ENCODE measurements at regions not wholly inside any gene's neighbourhood (a gene's known extent, or its start where the extent isn't known, plus 50 kb on each side); places are given as distances from the start of the nearest gene placed in this dataset.

DNA sequence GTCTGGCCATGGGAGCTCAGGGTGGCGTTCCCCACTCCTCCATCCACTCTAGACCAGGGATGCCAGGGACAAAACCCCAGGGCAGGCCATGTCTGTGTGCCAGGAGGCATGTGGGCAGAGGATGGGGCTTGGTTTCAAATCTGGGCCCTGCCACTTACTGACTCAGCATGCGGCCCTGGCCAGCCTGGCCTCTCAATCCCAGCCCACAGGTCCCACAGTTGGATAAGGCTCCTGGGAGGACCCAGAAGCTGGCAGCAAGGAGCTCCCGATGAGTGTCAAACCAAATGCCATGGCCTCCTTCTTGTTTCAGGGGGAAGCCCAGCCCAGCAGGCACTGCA lies 1290.4 kb downstream of the BRD1 start:
- DNase-seq (ENCODE audit: insufficient read length, low spot score) = no peak
- FAIRE-seq = no peak

GRCh38 chr22:48536541-48537342 lies 1290.9 kb downstream of the BRD1 start:
- no peak for DNase-seq (ENCODE audit: insufficient read length, low spot score)
- no peak for FAIRE-seq

GRCh38 chr22:48535868-48536540 lies 1291.7 kb downstream of the BRD1 start:
- DNase-seq (ENCODE audit: insufficient read length, low spot score) (no peak), FAIRE-seq (no peak)

GRCh38 chr22:48534395-48534958 lies 1293.2 kb downstream of the BRD1 start:
- no peak for FAIRE-seq
- no peak for DNase-seq (ENCODE audit: insufficient read length, low spot score)

- FAIRE-seq (no peak), DNase-seq (ENCODE audit: insufficient read length, low spot score) (no peak)
These were observed 1294.7 kb downstream of the BRD1 start for GRCh38 chr22:48532986-48533385.

DNA sequence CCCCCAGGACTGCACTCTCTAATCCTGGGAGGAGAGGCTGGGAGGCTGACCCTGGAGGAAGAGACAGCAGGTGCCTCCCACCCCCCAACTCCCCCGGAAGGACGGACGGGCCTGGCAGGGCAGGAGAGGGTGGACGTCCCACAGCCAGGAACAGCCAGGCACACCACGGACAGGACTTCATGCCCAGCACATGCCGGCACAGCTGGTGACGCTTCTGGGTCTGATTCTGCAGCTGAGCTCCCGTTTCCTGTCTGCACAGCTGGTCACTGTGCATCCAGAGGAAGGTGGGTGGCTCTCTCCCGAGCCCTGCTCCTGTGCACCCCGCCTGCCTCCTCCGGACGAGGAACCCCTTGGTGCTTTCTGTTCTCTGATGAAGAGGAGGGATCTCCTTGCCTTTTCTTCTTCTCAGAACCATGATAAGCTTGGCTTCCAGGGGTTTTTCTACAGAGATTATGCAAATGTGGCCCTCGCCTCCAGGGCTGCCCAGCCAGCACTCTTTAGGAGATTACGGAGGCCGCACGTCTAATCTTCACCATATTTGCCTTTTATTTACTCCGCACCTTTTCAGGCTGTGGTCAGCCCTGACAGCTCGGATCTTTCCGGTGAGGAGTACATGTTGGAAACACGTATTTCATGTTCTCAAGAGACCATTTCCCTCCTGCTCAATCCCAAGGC lies 1295.8 kb downstream of the BRD1 start:
- FAIRE-seq = no peak
- DNase-seq (ENCODE audit: insufficient read length, low spot score) = no peak

DNA sequence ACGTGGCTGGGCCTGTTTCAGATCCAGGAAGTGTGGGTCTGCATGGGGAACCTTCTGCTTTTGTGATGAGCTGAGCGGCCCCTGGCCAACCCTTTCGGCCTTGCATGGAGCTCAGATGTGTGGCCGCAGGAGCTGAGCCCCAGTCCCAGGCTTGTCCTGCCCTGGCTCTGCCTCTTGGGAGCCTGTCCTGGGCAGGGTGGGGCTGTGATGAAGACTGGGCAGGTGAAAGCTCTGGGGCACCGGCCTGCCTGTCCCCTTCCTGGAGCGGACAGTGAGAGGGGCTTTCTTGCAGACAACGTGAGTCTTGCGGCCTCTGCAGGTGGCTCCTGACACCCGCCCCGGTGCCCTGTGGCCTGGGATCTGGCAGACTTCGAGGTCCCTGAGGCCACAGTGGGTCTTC lies 1296.6 kb downstream of the BRD1 start:
- no peak for FAIRE-seq

DNA sequence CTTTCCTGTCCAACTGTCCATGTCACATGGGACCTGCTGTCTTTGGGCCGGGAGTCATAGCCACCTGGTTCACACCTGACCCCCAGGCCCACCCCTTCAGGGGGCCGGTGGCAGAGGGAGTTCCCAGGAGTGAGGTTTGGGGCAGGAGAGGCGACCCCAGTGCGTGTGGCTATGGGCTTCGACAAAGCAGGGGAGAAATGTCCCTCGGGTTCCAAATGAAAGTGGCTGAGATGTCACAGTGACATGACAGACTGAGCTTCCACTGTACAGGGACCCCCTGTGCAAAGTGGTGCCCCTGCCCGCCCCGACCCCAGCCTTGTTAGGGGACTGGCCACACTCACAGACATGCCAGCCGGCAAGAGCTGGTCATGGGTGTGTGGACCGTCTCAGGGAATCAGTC lies 1297.0 kb downstream of the BRD1 start:
- DNase-seq (ENCODE audit: insufficient read length, low spot score) (no peak), FAIRE-seq (no peak)

More for the DNA sequence above, 1296.6 kb downstream of the BRD1 start:
- DNase-seq (ENCODE audit: insufficient read length, low spot score) = no peak

DNA sequence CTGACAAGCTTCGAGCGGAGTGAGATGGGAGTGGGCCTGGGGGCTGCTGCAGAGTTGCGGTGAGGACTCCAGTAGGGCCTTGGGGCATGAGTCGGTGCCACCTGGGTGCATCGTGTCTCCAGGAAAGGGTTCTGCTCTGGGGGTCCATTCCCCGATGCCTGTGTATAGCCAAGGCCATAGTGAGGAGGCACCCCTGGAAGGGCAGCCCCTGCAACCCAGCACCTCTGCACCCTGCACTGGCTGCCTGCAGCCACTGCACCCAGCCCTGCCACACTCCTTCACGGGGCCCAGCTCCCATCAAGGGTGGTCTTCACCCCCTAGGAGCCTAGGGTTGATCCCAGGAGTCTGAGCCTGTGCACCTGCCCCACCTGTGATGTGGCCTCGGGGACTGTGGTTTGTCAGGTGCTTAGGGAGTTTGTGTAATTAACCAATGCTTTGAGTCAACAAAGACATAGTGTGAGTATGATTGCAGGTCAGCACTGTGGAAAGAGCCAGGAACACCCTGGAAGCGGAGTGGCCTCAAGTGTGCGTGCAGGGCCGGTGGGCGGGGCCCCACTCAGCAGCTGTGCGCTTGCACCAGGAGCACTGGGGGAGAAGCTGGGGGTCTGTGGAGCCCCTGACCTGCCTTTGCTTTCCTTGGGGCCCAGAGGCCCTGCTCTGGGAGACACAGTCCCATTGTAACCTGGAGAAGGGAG lies 1299.3 kb downstream of the BRD1 start:
- DNase-seq (ENCODE audit: insufficient read length, low spot score) (no peak), FAIRE-seq (no peak)

DNA sequence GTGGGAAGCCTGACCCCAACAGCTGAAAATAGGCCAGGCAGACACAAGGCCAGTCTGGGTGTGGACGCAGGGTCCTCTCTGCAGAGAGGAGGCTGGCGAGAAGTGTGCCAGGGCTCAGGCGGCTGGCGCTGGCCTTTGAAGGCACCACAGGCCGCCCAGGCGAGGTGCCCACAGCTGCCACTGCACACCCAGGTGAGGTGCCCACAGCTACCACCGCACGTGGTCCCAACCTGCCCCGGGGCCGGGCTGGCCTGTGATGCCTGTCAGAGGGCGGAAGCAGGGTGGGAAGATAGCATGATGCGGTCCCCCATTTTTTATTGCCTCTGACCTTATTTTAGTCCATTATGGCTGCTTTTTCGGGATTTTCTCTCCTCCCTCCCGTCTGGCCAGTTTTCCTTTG lies 1303.9 kb downstream of the BRD1 start:
- FAIRE-seq (no peak), DNase-seq (ENCODE audit: insufficient read length, low spot score) (no peak)

DNA sequence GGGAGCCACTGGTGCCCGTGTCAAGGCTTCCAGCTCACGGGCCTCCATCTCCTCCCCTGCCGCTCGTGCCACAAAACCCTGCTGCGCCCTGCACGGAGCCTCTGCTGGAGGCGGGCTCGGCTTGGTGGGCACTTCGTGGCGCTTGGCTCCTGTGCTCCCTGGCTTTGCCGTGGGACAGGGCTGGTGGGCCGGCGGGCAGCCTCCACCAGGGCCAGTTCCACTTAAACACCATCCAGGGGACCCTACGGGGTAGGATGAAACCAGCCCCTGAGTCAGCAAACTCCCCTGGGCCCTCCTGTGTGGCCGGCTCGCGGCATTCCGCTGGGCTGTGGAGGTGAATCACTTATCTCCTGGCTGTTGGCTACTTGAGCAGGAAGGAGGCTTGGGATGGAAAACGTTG lies 1304.6 kb downstream of the BRD1 start:
- FAIRE-seq = no peak

GRCh38 chr22:48522271-48522670 lies 1305.4 kb downstream of the BRD1 start:
- DNase-seq (ENCODE audit: insufficient read length, low spot score) (no peak), FAIRE-seq (no peak)

More for the DNA sequence above, 1304.6 kb downstream of the BRD1 start:
- DNase-seq (ENCODE audit: insufficient read length, low spot score) = no peak

DNA sequence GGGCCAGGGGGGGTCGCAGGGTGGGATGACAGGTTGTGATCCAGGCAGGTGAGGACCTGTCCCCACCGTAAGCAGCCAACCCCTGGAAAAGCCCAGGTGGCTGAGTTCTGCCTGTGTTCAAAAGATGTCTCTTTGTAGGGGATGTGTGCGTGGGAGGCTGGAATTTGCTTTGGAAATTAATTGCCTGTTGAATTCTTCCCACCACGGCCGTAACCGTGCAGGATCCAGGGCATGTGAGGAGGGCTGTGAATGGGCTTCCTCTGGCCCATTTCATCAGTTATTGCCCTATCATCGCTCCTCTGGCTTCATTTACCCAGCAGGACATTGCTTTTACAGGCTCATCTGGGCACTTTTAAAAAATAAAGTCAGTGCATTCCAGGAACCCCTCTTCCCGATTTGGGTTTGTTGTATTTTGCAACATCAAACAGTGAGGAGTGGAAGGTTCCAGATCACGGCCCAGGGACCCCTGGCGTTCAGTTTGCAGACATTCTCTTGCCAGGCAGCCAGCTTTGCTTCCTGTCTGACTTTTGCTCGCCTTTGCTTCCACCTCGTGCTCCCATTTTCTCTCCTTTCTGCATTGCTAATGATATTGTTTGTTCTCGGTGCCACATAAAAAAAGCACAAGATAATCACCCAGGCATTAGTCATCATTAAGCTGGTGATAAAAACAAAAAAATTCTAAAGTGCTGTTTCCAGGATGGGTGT lies 1306.6 kb downstream of the BRD1 start:
- DNase-seq (ENCODE audit: insufficient read length, low spot score) (no peak), FAIRE-seq (no peak)

GRCh38 chr22:48520207-48520606 lies 1307.5 kb downstream of the BRD1 start:
- DNase-seq (ENCODE audit: insufficient read length, low spot score) = no peak
- FAIRE-seq = no peak

DNA sequence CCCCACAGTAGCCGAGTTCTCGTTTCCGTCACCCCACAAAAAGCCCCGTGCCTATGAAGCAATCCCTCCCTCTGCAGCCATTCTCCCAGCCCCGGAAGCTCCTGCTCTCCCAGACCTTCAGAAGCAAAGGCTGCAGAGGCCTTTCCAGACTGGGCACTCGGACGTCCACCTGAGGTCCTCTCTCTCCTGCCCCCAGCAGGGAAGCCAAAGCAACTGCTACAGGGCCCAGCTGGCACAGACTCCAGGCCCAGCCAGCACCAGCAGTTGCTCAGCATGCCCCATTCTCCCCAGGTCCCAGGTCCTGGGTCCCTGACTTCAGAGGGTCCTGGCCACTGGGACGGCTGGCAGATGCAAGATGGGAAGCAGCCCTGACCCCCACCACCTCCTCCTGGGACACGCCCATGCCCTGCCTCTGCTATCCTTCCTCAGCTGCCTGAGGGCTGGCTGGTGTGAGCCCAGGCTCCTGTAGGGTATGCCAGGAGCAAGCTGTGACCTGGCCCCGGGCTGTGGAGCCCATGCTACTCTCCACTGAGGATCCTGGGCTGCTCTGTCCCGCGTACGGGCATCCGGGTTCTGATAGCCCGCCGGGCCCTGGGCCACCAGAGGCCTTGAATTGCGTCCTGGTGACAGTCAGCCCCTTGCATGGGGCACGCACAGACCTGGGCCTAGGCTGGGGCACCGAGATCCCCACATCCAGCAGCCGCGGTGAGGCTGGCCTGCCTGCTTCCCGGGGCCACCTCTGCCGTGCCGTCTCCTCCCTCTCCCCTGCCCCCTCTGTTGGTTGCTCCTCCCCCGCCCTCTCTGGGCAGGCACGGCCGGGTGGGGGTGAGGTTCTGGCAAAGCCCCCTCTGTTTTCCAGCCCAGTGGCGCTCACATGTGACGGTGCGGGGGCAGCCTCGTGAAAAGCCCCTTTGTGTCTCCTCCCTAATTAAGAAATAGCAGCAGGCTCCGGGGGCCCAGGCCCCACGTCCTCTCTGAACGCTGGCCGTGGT lies 1310.3 kb downstream of the BRD1 start:
- FAIRE-seq (no peak), DNase-seq (ENCODE audit: insufficient read length, low spot score) (no peak)

GRCh38 chr22:48516571-48516970 lies 1311.1 kb downstream of the BRD1 start:
- DNase-seq (ENCODE audit: insufficient read length, low spot score) (no peak), FAIRE-seq (no peak)

DNA sequence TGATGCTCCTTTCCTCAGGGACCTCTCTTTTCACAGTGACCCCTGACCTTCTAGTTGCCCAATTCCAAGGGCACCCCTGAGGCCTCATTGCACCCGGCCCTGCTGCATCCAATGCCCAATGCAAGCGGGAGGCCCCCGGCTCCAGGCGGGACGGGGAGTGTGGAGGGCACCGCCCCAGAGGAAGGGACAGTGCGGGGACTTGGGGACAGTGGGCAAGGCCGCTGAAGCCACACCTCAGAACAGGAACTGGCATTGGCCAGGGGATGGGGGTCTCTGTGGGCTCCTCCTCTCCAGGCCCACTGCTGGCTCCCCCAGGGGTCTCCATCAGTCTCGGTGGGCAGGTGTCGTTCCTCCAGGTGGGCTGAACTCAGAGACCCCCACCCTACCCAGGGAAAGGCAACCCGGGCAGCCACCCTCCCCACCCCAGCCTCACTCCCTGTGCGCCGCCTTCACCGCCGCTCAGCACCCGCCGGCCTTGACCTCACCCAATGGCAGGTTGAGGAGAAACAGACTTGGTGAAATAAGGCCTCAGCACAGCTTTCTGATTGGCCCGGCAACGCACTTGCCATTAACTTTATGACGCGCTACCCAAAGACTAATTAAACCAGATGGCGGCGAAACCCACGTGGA lies 1312.0 kb downstream of the BRD1 start:
- DNase-seq (ENCODE audit: insufficient read length, low spot score) = no peak
- no peak for FAIRE-seq

GRCh38 chr22:48513929-48514328 lies 1313.7 kb downstream of the BRD1 start:
- FAIRE-seq (no peak), DNase-seq (ENCODE audit: insufficient read length, low spot score) (no peak)

DNA sequence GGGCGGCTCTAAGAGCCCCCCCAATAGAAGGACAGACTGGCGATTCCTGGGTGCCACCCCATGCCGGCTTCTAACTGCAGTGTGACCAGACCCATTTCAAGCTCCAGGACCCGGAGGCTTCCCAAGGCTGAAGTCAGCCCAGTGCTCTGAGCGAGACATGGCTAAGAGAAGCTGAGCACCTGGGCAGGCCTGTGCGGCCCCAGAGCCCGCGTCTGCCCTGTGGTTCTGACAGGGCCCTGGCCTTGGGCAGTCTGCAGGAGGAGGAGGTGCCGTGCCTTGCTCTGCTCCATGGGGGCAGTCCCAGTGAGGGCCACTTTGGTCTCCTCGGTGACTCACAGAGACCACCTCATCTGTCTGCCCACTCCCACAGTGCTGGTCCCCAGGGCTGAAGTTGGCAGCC lies 1314.2 kb downstream of the BRD1 start:
- FAIRE-seq (no peak), DNase-seq (ENCODE audit: insufficient read length, low spot score) (no peak)

Data from HTR-8/SVneo (cell line).